ENCODE measurements at regions not wholly inside any gene's neighbourhood (a gene's known extent, or its start where the extent isn't known, plus 50 kb on each side); places are given as distances from the start of the nearest gene placed in this dataset.

DNA sequence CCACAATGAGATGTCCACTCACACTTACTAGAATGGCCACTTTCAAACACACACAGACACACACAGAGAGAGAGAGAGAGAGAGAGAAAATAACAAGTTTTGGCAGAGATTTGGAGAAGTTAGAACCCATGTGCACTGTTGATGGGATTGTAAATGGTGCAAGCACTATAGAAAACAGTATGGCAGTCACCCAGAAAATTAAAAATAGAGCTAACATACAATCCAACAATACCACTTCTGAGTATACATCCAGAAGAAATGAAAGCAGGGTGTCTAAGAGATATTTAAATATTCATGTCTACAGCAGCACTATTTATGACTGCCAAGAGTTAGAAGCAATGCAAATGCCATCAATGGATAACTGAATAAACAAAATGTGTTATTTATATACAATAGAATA is 359.9 kb upstream of the COX7C start:
- no peak overlapping the region for H2BK120ac ChIP-seq (replicated peaks; ENCODE audit: low read depth, low read length)
- H3K18ac ChIP-seq (ENCODE audit: extremely low read depth, low read length): no peak overlapping the region
- H3K23ac ChIP-seq (ENCODE audit: insufficient read length): no peak overlapping the region
- no peak overlapping the region for H3K27ac ChIP-seq (ENCODE audit: low read depth, low read length)
- no peaks in the 10 kb centered on the region for H4K20me1 ChIP-seq (replicated peaks in 1 of 2; ENCODE audit: control insufficient read depth in 1 of 2, insufficient read depth in 2 of 2, low read length in 2 of 2)
- no peak overlapping the region for H2BK5ac ChIP-seq (ENCODE audit: low read depth, low read length)
- no peaks in the 10 kb centered on the region for H3K4me1 ChIP-seq (replicated peaks in 1 of 4; ENCODE audit: control insufficient read depth in 3 of 4, insufficient read depth in 4 of 4, low read length in 3 of 4)
- no peak overlapping the region for H2BK20ac ChIP-seq (ENCODE audit: low read length)
- ChIA-PET CTCF (ENCODE audit: partially characterized antibody) (no interaction called here), POLR2A (ENCODE audit: partially characterized antibody) (no interaction called here)
- H4K5ac ChIP-seq (ENCODE audit: insufficient read length, low read depth, low read length): no peak overlapping the region
- no peaks in the 10 kb centered on the region for H3K36me3 ChIP-seq (ENCODE audit: control insufficient read depth in 2 of 4, insufficient read depth in 4 of 4, low read length in 3 of 4)
- H4K8ac ChIP-seq (ENCODE audit: extremely low read depth, insufficient read depth, low read length): no peak overlapping the region
- H2AK5ac ChIP-seq (ENCODE audit: low read depth, low read length): no peak overlapping the region
- FAIRE-seq: no peak
- H3K27me3 ChIP-seq (replicated peaks in 1 of 4; ENCODE audit: control insufficient read depth in 3 of 4, extremely low read depth in 1 of 4, insufficient read depth in 3 of 4, low read length in 3 of 4): no peaks in the 10 kb centered on the region
- no peak overlapping the region for H3K9ac ChIP-seq (replicated peaks in 1 of 4; ENCODE audit: extremely low read depth in 1 of 4, low read depth in 3 of 4, low read length in 3 of 4)
- no peak overlapping the region for H3K4ac ChIP-seq (replicated peaks; ENCODE audit: insufficient read length, low read depth, low read length)
- H3K4me2 ChIP-seq (ENCODE audit: insufficient read depth in 1 of 2, low read depth in 2 of 2, low read length in 2 of 2): no peak overlapping the region
- no peak overlapping the region for H2BK12ac ChIP-seq (ENCODE audit: low read depth, low read length)
- H4K91ac ChIP-seq (replicated peaks; ENCODE audit: insufficient read length, low read length): no peak overlapping the region
- no peak overlapping the region for H3K56ac ChIP-seq (replicated peaks; ENCODE audit: insufficient read length, low read depth, low read length)
- H3K9me3 ChIP-seq (ENCODE audit: insufficient read depth in 2 of 2, low read depth in 1 of 2, low read length in 1 of 2): no peaks in the 10 kb centered on the region
- H2AFZ ChIP-seq (ENCODE audit: low read length): no peak overlapping the region
- no peak overlapping the region for H3K14ac ChIP-seq (ENCODE audit: insufficient read length)
- H3K79me1 ChIP-seq (ENCODE audit: low read depth, low read length): no peaks in the 10 kb centered on the region
- no peak overlapping the region for H2BK15ac ChIP-seq (ENCODE audit: low read length)
- H3K4me3 ChIP-seq (ENCODE audit: extremely low read depth in 1 of 4, insufficient read depth in 2 of 4, low read depth in 3 of 4, low read length in 4 of 4): no peak overlapping the region
- no peaks in the 10 kb centered on the region for H3K23me2 ChIP-seq (ENCODE audit: low read depth, low read length)
- no peak for DNase-seq (ENCODE audit: low read depth in 1 of 2, low spot score in 2 of 2)
- H3K79me2 ChIP-seq (ENCODE audit: control insufficient read depth in 1 of 2, insufficient read depth in 2 of 2, low read length in 2 of 2): no peaks in the 10 kb centered on the region
- TF ChIP-seq KDM4A (IDR thresholded peaks at IDR 0.05; ENCODE audit: low read depth, low read length, severe bottlenecking): no peak
- TF ChIP-seq RNF2 (IDR thresholded peaks at IDR 0.05; ENCODE audit: borderline replicate concordance, low read depth, low read length, missing control alignments, poor library complexity, severe bottlenecking): no peak
- no peak for TF ChIP-seq SRF (IDR thresholded peaks at IDR 0.05; ENCODE audit: low read depth, low read length)
- no peak for TF ChIP-seq CHD1 (IDR thresholded peaks at IDR 0.05; ENCODE audit: low read depth, low read length)
- TF ChIP-seq SP1 (IDR thresholded peaks at IDR 0.05; ENCODE audit: low read depth, low read length): no peak
- TF ChIP-seq CEBPB (IDR thresholded peaks at IDR 0.05; ENCODE audit: low read depth, low read length): no peak
- TF ChIP-seq, protein P1, sequence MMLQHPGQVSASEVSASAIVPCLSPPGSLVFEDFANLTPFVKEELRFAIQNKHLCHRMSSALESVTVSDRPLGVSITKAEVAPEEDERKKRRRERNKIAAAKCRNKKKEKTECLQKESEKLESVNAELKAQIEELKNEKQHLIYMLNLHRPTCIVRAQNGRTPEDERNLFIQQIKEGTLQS (IDR thresholded peaks at IDR 0.05; ENCODE audit: insufficient read depth, low read depth, low read length): no peak
- TF ChIP-seq ASH2L (IDR thresholded peaks at IDR 0.05; ENCODE audit: low read length): no peak
- no peak for TF ChIP-seq POLR2A (IDR thresholded peaks at IDR 0.05; ENCODE audit: control extremely low read depth in 1 of 2, low read depth in 2 of 2, low read length in 2 of 2)
- TF ChIP-seq, protein P2, sequence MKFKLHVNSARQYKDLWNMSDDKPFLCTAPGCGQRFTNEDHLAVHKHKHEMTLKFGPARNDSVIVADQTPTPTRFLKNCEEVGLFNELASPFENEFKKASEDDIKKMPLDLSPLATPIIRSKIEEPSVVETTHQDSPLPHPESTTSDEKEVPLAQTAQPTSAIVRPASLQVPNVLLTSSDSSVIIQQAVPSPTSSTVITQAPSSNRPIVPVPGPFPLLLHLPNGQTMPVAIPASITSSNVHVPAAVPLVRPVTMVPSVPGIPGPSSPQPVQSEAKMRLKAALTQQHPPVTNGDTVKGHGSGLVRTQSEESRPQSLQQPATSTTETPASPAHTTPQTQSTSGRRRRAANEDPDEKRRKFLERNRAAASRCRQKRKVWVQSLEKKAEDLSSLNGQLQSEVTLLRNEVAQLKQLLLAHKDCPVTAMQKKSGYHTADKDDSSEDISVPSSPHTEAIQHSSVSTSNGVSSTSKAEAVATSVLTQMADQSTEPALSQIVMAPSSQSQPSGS (IDR thresholded peaks at IDR 0.05; ENCODE audit: low read length): no peak
- TF ChIP-seq POLR2AphosphoS5 (IDR thresholded peaks at IDR 0.05; ENCODE audit: low read depth, low read length): no peak
- no peak for TF ChIP-seq RBBP5 (IDR thresholded peaks at IDR 0.05; ENCODE audit: borderline replicate concordance, low read depth, low read length)
- TF ChIP-seq, protein P3, sequence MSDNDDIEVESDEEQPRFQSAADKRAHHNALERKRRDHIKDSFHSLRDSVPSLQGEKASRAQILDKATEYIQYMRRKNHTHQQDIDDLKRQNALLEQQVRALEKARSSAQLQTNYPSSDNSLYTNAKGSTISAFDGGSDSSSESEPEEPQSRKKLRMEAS (IDR thresholded peaks at IDR 0.05): no peak
- no peak for TF ChIP-seq RXRA (IDR thresholded peaks at IDR 0.05; ENCODE audit: insufficient read depth, low read depth, low read length)

All from H1 (cell line).